ENCODE measurements at regions not wholly inside any gene's neighbourhood (a gene's known extent, or its start where the extent isn't known, plus 50 kb on each side); places are given as distances from the start of the nearest gene placed in this dataset.

- no peak overlapping the region for H3K27ac ChIP-seq (ENCODE audit: low read depth, low read length, poor library complexity, severe bottlenecking)
- intact Hi-C loops (cut with micrococcal nuclease; ENCODE audit: unreplicated experiment), result no loop called here
- no peak overlapping the region for H3K4me3 ChIP-seq (ENCODE audit: low read depth, low read length, poor library complexity, severe bottlenecking)
- H3K4me2 ChIP-seq (ENCODE audit: low read length), result no peak overlapping the region
- H2AFZ ChIP-seq (ENCODE audit: low read length), result no peak overlapping the region
- TF ChIP-seq EZH2phosphoT487 (IDR thresholded peaks at IDR 0.05; ENCODE audit: borderline replicate concordance, low read depth, low read length), result no peak
- TF ChIP-seq CTCF (conservative IDR thresholded peaks at IDR 0.05; ENCODE audit: low read length), result no peak
- CTCF ChIA-PET (ENCODE audit: unreplicated experiment), result no interaction called here
- no peaks in the 10 kb centered on the region for H3K9me2 ChIP-seq (ENCODE audit: insufficient read depth, low read length)
- no peaks in the 10 kb centered on the region for H3K36me3 ChIP-seq (ENCODE audit: insufficient read depth, low read length)
- DNase-seq (ENCODE audit: low spot score), result no peak
- no peaks in the 10 kb centered on the region for H4K20me1 ChIP-seq (ENCODE audit: insufficient read depth, low read length)
- no peaks in the 10 kb centered on the region for H3K4me1 ChIP-seq (ENCODE audit: insufficient read depth, low read length, poor library complexity, severe bottlenecking)
- H3K9me3 ChIP-seq (ENCODE audit: low read length), result no peaks in the 10 kb centered on the region
- H3K79me2 ChIP-seq (ENCODE audit: insufficient read depth, low read depth, low read length), result no peaks in the 10 kb centered on the region
- POLR2A ChIA-PET, result no interaction called here
- BruUV-seq (replicated peaks), result no TSS peak
Measured at GRCh38 chr11:103661991-103662390, 374.4 kb upstream of the DDI1 start.

GRCh38 chr11:103662880-103663279 is 373.6 kb upstream of the DDI1 start:
- no TSS peak for BruUV-seq (replicated peaks)
- ChIA-PET CTCF (ENCODE audit: unreplicated experiment) (no interaction called here), POLR2A (interaction anchor here (1.0 kb wide), 1 partner anchor 39 kb away, joined by 3 read pairs; no protein-coding TSS in a partner anchor)
- H3K4me2 ChIP-seq (ENCODE audit: low read length), result peak overlapping the region; percentile 29
- intact Hi-C loops (cut with micrococcal nuclease; ENCODE audit: unreplicated experiment), result no loop called here
- no peak overlapping the region for H3K27ac ChIP-seq (ENCODE audit: low read depth, low read length, poor library complexity, severe bottlenecking)
- no peak for TF ChIP-seq CTCF (conservative IDR thresholded peaks at IDR 0.05; ENCODE audit: low read length)
- no peak for TF ChIP-seq EZH2phosphoT487 (IDR thresholded peaks at IDR 0.05; ENCODE audit: borderline replicate concordance, low read depth, low read length)
- no peaks in the 10 kb centered on the region for H3K9me2 ChIP-seq (ENCODE audit: insufficient read depth, low read length)
- H3K9me3 ChIP-seq (ENCODE audit: low read length), result no peaks in the 10 kb centered on the region
- no peaks in the 10 kb centered on the region for H3K36me3 ChIP-seq (ENCODE audit: insufficient read depth, low read length)
- no peaks in the 10 kb centered on the region for H3K79me2 ChIP-seq (ENCODE audit: insufficient read depth, low read depth, low read length)
- DNase-seq (ENCODE audit: low spot score), result peak; percentile 7
- no peak overlapping the region for H3K4me3 ChIP-seq (ENCODE audit: low read depth, low read length, poor library complexity, severe bottlenecking)
- H2AFZ ChIP-seq (ENCODE audit: low read length), result peak overlapping the region; percentile 18; the same call in 1 of the 2 replicates
- H3K4me1 ChIP-seq (ENCODE audit: insufficient read depth, low read length, poor library complexity, severe bottlenecking), result no peaks in the 10 kb centered on the region
- no peaks in the 10 kb centered on the region for H4K20me1 ChIP-seq (ENCODE audit: insufficient read depth, low read length)

GRCh38 chr11:103668859-103669258 is 367.6 kb upstream of the DDI1 start:
- CTCF ChIA-PET (ENCODE audit: unreplicated experiment), result no interaction called here
- no peak overlapping the region for H3K4me2 ChIP-seq (ENCODE audit: low read length)
- no peak overlapping the region for H2AFZ ChIP-seq (ENCODE audit: low read length)
- H3K9me3 ChIP-seq (ENCODE audit: low read length), result no peaks in the 10 kb centered on the region
- intact Hi-C loops (cut with micrococcal nuclease; ENCODE audit: unreplicated experiment), result no loop called here
- POLR2A ChIA-PET, result interaction anchor here (0.6 to 0.9 kb wide), 3 partner anchors 98 to 1200 kb away, joined by 3 to 4 read pairs (median 3); no protein-coding TSS in a partner anchor
- H3K4me1 ChIP-seq (ENCODE audit: insufficient read depth, low read length, poor library complexity, severe bottlenecking), result no peaks in the 10 kb centered on the region
- H4K20me1 ChIP-seq (ENCODE audit: insufficient read depth, low read length), result no peaks in the 10 kb centered on the region
- TF ChIP-seq EZH2phosphoT487 (IDR thresholded peaks at IDR 0.05; ENCODE audit: borderline replicate concordance, low read depth, low read length) (no peak), CTCF (conservative IDR thresholded peaks at IDR 0.05; ENCODE audit: low read length) (no peak)
- no peak overlapping the region for H3K4me3 ChIP-seq (ENCODE audit: low read depth, low read length, poor library complexity, severe bottlenecking)
- H3K27ac ChIP-seq (ENCODE audit: low read depth, low read length, poor library complexity, severe bottlenecking), result no peak overlapping the region
- H3K36me3 ChIP-seq (ENCODE audit: insufficient read depth, low read length), result no peaks in the 10 kb centered on the region
- H3K9me2 ChIP-seq (ENCODE audit: insufficient read depth, low read length), result no peaks in the 10 kb centered on the region
- BruUV-seq (replicated peaks), result no TSS peak
- no peaks in the 10 kb centered on the region for H3K79me2 ChIP-seq (ENCODE audit: insufficient read depth, low read depth, low read length)
- DNase-seq (ENCODE audit: low spot score), result no peak

All from OCI-LY7 (cell line).